ENCODE measurements at regions not wholly inside any gene's neighbourhood (a gene's known extent, or its start where the extent isn't known, plus 50 kb on each side); places are given as distances from the start of the nearest gene placed in this dataset.

- ChIA-PET POLR2A (no interaction called here), CTCF (no interaction called here)
- intact Hi-C loops (cut with micrococcal nuclease) (no loop called here), dilution Hi-C loops (cut with MboI; ENCODE audit: extremely low pct_ligation_motif_present, low sequenced_read_pairs) (no loop called here)
- no peaks in the 10 kb centered on the region for H3K79me2 ChIP-seq (ENCODE audit: control insufficient read depth, insufficient read depth, low read length)
- FAIRE-seq (no peak), DNase-seq (ENCODE audit: low read depth, low spot score) (no peak)
- H3K27ac ChIP-seq (ENCODE audit: insufficient read depth, low read depth, low read length): no peak overlapping the region
- TF ChIP-seq JUN (IDR thresholded peaks at IDR 0.05; ENCODE audit: borderline replicate concordance, insufficient read depth, insufficient read length, low read depth) (no peak), GATA2 (IDR thresholded peaks at IDR 0.05; ENCODE audit: insufficient read depth, insufficient read length, low read depth, low read length) (no peak), FOS (IDR thresholded peaks at IDR 0.05; ENCODE audit: borderline replicate concordance, insufficient read depth, low read length) (no peak), POLR2AphosphoS5 (IDR thresholded peaks at IDR 0.05; ENCODE audit: insufficient read depth, low read depth, low read length) (no peak), CTCF (IDR thresholded peaks at IDR 0.05; ENCODE audit: extremely low read depth in 1 of 2, insufficient read depth in 1 of 2, low read depth in 1 of 2, low read length in 2 of 2) (no peak), POLR2A (IDR thresholded peaks at IDR 0.05; ENCODE audit: low read depth, low read length) (no peak), MAX (IDR thresholded peaks at IDR 0.05; ENCODE audit: insufficient read depth, insufficient read length) (no peak), EZH2 (IDR thresholded peaks at IDR 0.05; ENCODE audit: borderline replicate concordance, low read depth, low read length, severe bottlenecking) (no peak), MYC (IDR thresholded peaks at IDR 0.05; ENCODE audit: low read depth, low read length) (no peak)
- H3K9me1 ChIP-seq (replicated peaks; ENCODE audit: control insufficient read depth, extremely low read depth, insufficient read depth, low read length): no peaks in the 10 kb centered on the region
- H3K36me3 ChIP-seq (ENCODE audit: control insufficient read depth in 2 of 2, extremely low read depth in 1 of 2, insufficient read depth in 2 of 2, low read length in 2 of 2): no peaks in the 10 kb centered on the region
- H2AFZ ChIP-seq (ENCODE audit: low read depth, low read length): no peak overlapping the region
- no TSS peak for BruUV-seq (replicated peaks)
- H3K9ac ChIP-seq (replicated peaks; ENCODE audit: extremely low read depth, insufficient read depth, low read length): no peak overlapping the region
- H3K27me3 ChIP-seq (ENCODE audit: control insufficient read depth in 2 of 2, insufficient read depth in 2 of 2, low read length in 2 of 2): peaks cover 0 to 15% of the 10 kb centered on the region in 2 experiments
- no peaks in the 10 kb centered on the region for H3K9me3 ChIP-seq (replicated peaks; ENCODE audit: control insufficient read depth, insufficient read depth, low read length)
- no peaks in the 10 kb centered on the region for H4K20me1 ChIP-seq (replicated peaks; ENCODE audit: control insufficient read depth, extremely low read depth, insufficient read depth, low read length)
- H3K4me1 ChIP-seq (ENCODE audit: control insufficient read depth, extremely low read depth, insufficient read depth, low read length): peaks cover 1% of the 10 kb centered on the region
- no peak overlapping the region for H3K4me2 ChIP-seq (ENCODE audit: insufficient read depth, low read length)
- no peak overlapping the region for H3K4me3 ChIP-seq (replicated peaks in 1 of 3; ENCODE audit: insufficient read depth in 1 of 3, low read depth in 1 of 3, low read length in 3 of 3)
These were observed 78.3 kb upstream of the IL2 start for GRCh38 chr4:122534776-122535175.
